ENCODE measurements at regions not wholly inside any gene's neighbourhood (a gene's known extent, or its start where the extent isn't known, plus 50 kb on each side); places are given as distances from the start of the nearest gene placed in this dataset.

DNA sequence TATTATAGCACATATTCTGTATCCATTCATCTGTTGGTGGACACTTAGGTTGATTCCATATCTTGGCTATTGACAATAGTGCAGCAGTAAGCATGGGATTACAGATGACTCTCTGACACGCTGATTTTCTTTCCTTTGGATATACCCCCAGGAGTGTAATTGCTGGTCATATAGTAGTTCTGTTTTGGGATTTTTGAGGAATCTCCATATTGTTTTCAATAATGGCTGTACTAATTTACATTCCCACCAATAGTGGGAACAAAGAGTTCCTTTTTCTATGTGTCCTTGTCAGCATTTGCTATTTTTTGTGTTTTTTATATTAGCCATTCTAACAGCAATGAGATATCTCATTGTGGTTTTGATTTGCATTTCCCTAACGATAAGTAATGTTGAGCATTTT, 309.0 kb upstream of the JARID2 start:
- no peak overlapping the region for H3K4me2 ChIP-seq (ENCODE audit: low read length)
- H3K4me3 ChIP-seq (ENCODE audit: insufficient read depth, low read depth, low read length) = no peak overlapping the region
- H3K27ac ChIP-seq (ENCODE audit: low read depth, low read length) = no peak overlapping the region
- H3K36me3 Mint-ChIP-seq (ENCODE audit: low read depth, unreplicated experiment) = no peaks in the 10 kb centered on the region
- H3K27me3 ChIP-seq (ENCODE audit: insufficient read depth, low read length) = no peaks in the 10 kb centered on the region
- H3K9me3 Mint-ChIP-seq (ENCODE audit: unreplicated experiment) = no peaks in the 10 kb centered on the region
- no peaks in the 10 kb centered on the region for H3K4me1 Mint-ChIP-seq (ENCODE audit: low read depth, unreplicated experiment)
- TF ChIP-seq EZH2 (IDR thresholded peaks at IDR 0.05; ENCODE audit: insufficient read depth, low read length) = no peak
- TF ChIP-seq, protein P1, sequence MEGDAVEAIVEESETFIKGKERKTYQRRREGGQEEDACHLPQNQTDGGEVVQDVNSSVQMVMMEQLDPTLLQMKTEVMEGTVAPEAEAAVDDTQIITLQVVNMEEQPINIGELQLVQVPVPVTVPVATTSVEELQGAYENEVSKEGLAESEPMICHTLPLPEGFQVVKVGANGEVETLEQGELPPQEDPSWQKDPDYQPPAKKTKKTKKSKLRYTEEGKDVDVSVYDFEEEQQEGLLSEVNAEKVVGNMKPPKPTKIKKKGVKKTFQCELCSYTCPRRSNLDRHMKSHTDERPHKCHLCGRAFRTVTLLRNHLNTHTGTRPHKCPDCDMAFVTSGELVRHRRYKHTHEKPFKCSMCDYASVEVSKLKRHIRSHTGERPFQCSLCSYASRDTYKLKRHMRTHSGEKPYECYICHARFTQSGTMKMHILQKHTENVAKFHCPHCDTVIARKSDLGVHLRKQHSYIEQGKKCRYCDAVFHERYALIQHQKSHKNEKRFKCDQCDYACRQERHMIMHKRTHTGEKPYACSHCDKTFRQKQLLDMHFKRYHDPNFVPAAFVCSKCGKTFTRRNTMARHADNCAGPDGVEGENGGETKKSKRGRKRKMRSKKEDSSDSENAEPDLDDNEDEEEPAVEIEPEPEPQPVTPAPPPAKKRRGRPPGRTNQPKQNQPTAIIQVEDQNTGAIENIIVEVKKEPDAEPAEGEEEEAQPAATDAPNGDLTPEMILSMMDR (IDR thresholded peaks at IDR 0.05; ENCODE audit: insufficient read depth, low read depth, low read length) = no peak
- H2AFZ ChIP-seq (ENCODE audit: low read depth, low read length) = no peak overlapping the region
- no peak overlapping the region for H3K4me3 Mint-ChIP-seq (ENCODE audit: unreplicated experiment)
- FAIRE-seq (no peak), DNase-seq (ENCODE audit: low read depth) (no peak)
- H3K27ac Mint-ChIP-seq (ENCODE audit: unreplicated experiment) = no peak overlapping the region
- H3K4me1 ChIP-seq (ENCODE audit: insufficient read depth, low read length) = no peaks in the 10 kb centered on the region
- no peaks in the 10 kb centered on the region for H3K9me3 ChIP-seq (ENCODE audit: insufficient read depth, low read depth, low read length)
- H3K27me3 Mint-ChIP-seq (ENCODE audit: low read depth, unreplicated experiment) = peaks cover 9% of the 10 kb centered on the region
- no peak overlapping the region for H3K9ac ChIP-seq (ENCODE audit: low read length)
- H4K20me1 ChIP-seq (ENCODE audit: insufficient read depth, low read length) = no peaks in the 10 kb centered on the region
- no peaks in the 10 kb centered on the region for H3K36me3 ChIP-seq (ENCODE audit: insufficient read depth, low read length)
- no peaks in the 10 kb centered on the region for H3K79me2 ChIP-seq (ENCODE audit: insufficient read depth, low read length)

- Histone ChIP-seq H3K27ac (ENCODE audit: low read depth, low read length) (no peak overlapping the region), H3K27me3 (ENCODE audit: insufficient read depth, low read length) (no peaks in the 10 kb centered on the region), H3K36me3 (ENCODE audit: insufficient read depth, low read length) (no peaks in the 10 kb centered on the region), H3K9me3 (ENCODE audit: insufficient read depth, low read depth, low read length) (no peaks in the 10 kb centered on the region), H3K4me2 (ENCODE audit: low read length) (no peak overlapping the region), H3K79me2 (ENCODE audit: insufficient read depth, low read length) (no peaks in the 10 kb centered on the region), H2AFZ (ENCODE audit: low read depth, low read length) (no peak overlapping the region), H4K20me1 (ENCODE audit: insufficient read depth, low read length) (no peaks in the 10 kb centered on the region), H3K4me1 (ENCODE audit: insufficient read depth, low read length) (no peaks in the 10 kb centered on the region), H3K9ac (ENCODE audit: low read length) (no peak overlapping the region), H3K4me3 (ENCODE audit: insufficient read depth, low read depth, low read length) (no peak overlapping the region)
- H3K4me1 Mint-ChIP-seq (ENCODE audit: low read depth, unreplicated experiment) = no peaks in the 10 kb centered on the region
- peaks cover 1% of the 10 kb centered on the region for H3K36me3 Mint-ChIP-seq (ENCODE audit: low read depth, unreplicated experiment)
- DNase-seq (ENCODE audit: low read depth) = no peak
- H3K4me3 Mint-ChIP-seq (ENCODE audit: unreplicated experiment) = no peak overlapping the region
- H3K9me3 Mint-ChIP-seq (ENCODE audit: unreplicated experiment) = no peaks in the 10 kb centered on the region
- TF ChIP-seq EZH2 (IDR thresholded peaks at IDR 0.05; ENCODE audit: insufficient read depth, low read length) = no peak
- TF ChIP-seq, protein P1 (IDR thresholded peaks at IDR 0.05; ENCODE audit: insufficient read depth, low read depth, low read length) = no peak
- FAIRE-seq = no peak
- peak overlapping the region; percentile 1 for H3K27ac Mint-ChIP-seq (ENCODE audit: unreplicated experiment)
- H3K27me3 Mint-ChIP-seq (ENCODE audit: low read depth, unreplicated experiment) = peaks cover 13% of the 10 kb centered on the region
These were observed 302.8 kb upstream of the JARID2 start for GRCh38 chr6:14943116-14943515.

DNA sequence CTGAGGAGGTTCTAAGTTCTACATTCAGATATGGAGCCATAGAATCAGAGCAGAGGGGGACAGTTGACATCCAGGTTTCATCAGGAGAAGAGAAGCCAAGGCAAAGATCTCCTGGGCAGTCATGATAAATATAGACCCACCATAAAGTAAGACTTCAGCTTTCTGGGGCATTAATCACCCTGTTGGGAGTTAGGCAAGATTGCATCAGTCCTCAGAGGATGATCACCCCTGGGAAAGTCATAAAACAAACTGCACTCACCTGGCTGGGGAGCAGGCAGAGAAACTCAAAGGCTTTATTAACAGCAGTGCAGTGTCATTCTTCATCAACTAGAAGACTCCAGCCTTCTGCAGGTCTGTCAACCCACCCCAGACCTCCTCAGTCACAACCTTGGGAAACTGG, 301.3 kb upstream of the JARID2 start:
- Mint-ChIP-seq H3K27me3 (ENCODE audit: low read depth, unreplicated experiment) (peaks cover 16% of the 10 kb centered on the region), H3K9me3 (ENCODE audit: unreplicated experiment) (no peaks in the 10 kb centered on the region), H3K4me1 (ENCODE audit: low read depth, unreplicated experiment) (no peaks in the 10 kb centered on the region), H3K4me3 (ENCODE audit: unreplicated experiment) (no peak overlapping the region), H3K27ac (ENCODE audit: unreplicated experiment) (peak overlapping the region; percentile 34), H3K36me3 (ENCODE audit: low read depth, unreplicated experiment) (peaks cover 1% of the 10 kb centered on the region)
- FAIRE-seq = no peak
- H3K27me3 ChIP-seq (ENCODE audit: insufficient read depth, low read length) = no peaks in the 10 kb centered on the region
- H3K4me3 ChIP-seq (ENCODE audit: insufficient read depth, low read depth, low read length) = no peak overlapping the region
- H3K9ac ChIP-seq (ENCODE audit: low read length) = no peak overlapping the region
- TF ChIP-seq EZH2 (IDR thresholded peaks at IDR 0.05; ENCODE audit: insufficient read depth, low read length) = no peak
- TF ChIP-seq, protein P1 (IDR thresholded peaks at IDR 0.05; ENCODE audit: insufficient read depth, low read depth, low read length) = no peak
- no peaks in the 10 kb centered on the region for H4K20me1 ChIP-seq (ENCODE audit: insufficient read depth, low read length)
- no peak overlapping the region for H3K4me2 ChIP-seq (ENCODE audit: low read length)
- H3K4me1 ChIP-seq (ENCODE audit: insufficient read depth, low read length) = no peaks in the 10 kb centered on the region
- H2AFZ ChIP-seq (ENCODE audit: low read depth, low read length) = no peak overlapping the region
- no peaks in the 10 kb centered on the region for H3K9me3 ChIP-seq (ENCODE audit: insufficient read depth, low read depth, low read length)
- DNase-seq (ENCODE audit: low read depth) = no peak
- no peaks in the 10 kb centered on the region for H3K36me3 ChIP-seq (ENCODE audit: insufficient read depth, low read length)
- no peaks in the 10 kb centered on the region for H3K79me2 ChIP-seq (ENCODE audit: insufficient read depth, low read length)
- no peak overlapping the region for H3K27ac ChIP-seq (ENCODE audit: low read depth, low read length)
